PC-9 (cell line): ENCODE measurements at regions not wholly inside any gene's neighbourhood (a gene's known extent, or its start where the extent isn't known, plus 50 kb on each side); places are given as distances from the start of the nearest gene placed in this dataset.

ENCODE experiments used
- BruUV-seq: library from RNA; stranded (reverse); fragments of 400-500 nt; replicated peaks from 2 replicates; lab custom pipeline; 2021; lab: Mats Ljungman, UMichigan
- CTCF ChIA-PET: fragments of 300-600 bp; sonication (Branson Sonifier 250); formaldehyde crosslinking; loops from one replicate; lab custom pipeline; 2022; ENCODE audit warnings: antibody characterized with exemption; lab: Charles Lee
- POLR2A ChIA-PET: fragments of 300-600 bp; sonication (Branson Sonifier 250); formaldehyde crosslinking; loops from one replicate; lab custom pipeline; 2022; ENCODE audit warnings: antibody characterized with exemption; ENCODE audit not compliant: unreplicated experiment; lab: Charles Lee
- DNase-seq, 2 experiments: peaks; one replicate each; pipeline versions ENCODE4 v3.0.0 to v3.0.0-alpha.2; 2015 to 2022; ENCODE audit warnings: mixed read lengths in 1 of 2
- H2AFZ ChIP-seq: fragments of 200-600 bp; sonication (generic); 2 replicates; pipeline ENCODE4 v1.8.1; 2017; ENCODE audit warnings: antibody characterized with exemption
- H3F3A ChIP-seq: fragments of 200-600 bp; sonication (generic); 2 replicates; pipeline ENCODE4 v1.8.1; 2017; ENCODE audit warnings: antibody characterized with exemption, mild to moderate bottlenecking, low read depth; ENCODE audit not compliant: insufficient read depth
- H3K27ac ChIP-seq: fragments of 200-600 bp; sonication (generic); 2 replicates; pipeline ENCODE4 v1.6.1; 2016; ENCODE audit warnings: mixed run types
- H3K27me3 ChIP-seq: fragments of 200-600 bp; sonication (generic); 2 replicates; pipeline ENCODE4 v1.6.1; 2016; ENCODE audit warnings: low read depth, mixed run types; ENCODE audit not compliant: insufficient read depth
- H3K36me3 ChIP-seq: fragments of 200-600 bp; sonication (generic); 2 replicates; pipeline ENCODE4 v1.6.1; 2016; ENCODE audit warnings: low read depth, mixed run types
- H3K4me1 ChIP-seq: fragments of 200-600 bp; sonication (generic); replicated peaks from 2 replicates; pipeline ENCODE4 v1.6.1; 2016; ENCODE audit warnings: mixed run types; ENCODE audit not compliant: insufficient read depth
- H3K4me2 ChIP-seq: fragments of 200-600 bp; sonication (generic); 2 replicates; pipeline ENCODE4 v1.6.1; 2017; ENCODE audit warnings: mixed run types
- H3K4me3 ChIP-seq: fragments of 200-600 bp; sonication (generic); 2 replicates; pipeline ENCODE4 v1.6.1; 2016; ENCODE audit warnings: mixed run types
- H3K79me2 ChIP-seq: fragments of 200-600 bp; sonication (generic); 2 replicates; pipeline ENCODE4 v1.6.1; 2017; ENCODE audit warnings: low read depth, mixed run types
- H3K9me2 ChIP-seq: fragments of 200-600 bp; sonication (generic); 2 replicates; pipeline ENCODE4 v1.8.1; 2017; ENCODE audit warnings: mild to moderate bottlenecking; ENCODE audit not compliant: insufficient read depth
- H3K9me3 ChIP-seq: fragments of 200-600 bp; sonication (generic); 2 replicates; pipeline ENCODE4 v1.8.1; 2016; ENCODE audit warnings: low read depth; ENCODE audit not compliant: insufficient read depth
- H4K20me1 ChIP-seq: fragments of 200-600 bp; sonication (generic); 2 replicates; pipeline ENCODE4 v1.8.1; 2017; ENCODE audit not compliant: insufficient read depth
- EZH2 ChIP-seq: fragments of 200-600 bp; sonication (generic); IDR thresholded peaks from 2 replicates; pipeline ENCODE4 v1.8.0; 2017; ENCODE audit warnings: antibody characterized with exemption, low read depth
- intact Hi-C: fragments of 100-400 bp; cut with micrococcal nuclease; formaldehyde crosslinking; loops from one replicate; pipeline ENCODE4 v1.10.0; 2022; ENCODE audit not compliant: unreplicated experiment
- TF ChIP-seq, protein P1 (sequence below): fragments of 200-600 bp; sonication (generic); conservative IDR thresholded peaks from 2 replicates; pipeline ENCODE4 v1.6.1; 2017; ENCODE audit warnings: mixed run types, antibody characterized with exemption, mild to moderate bottlenecking, moderate library complexity

DNA sequence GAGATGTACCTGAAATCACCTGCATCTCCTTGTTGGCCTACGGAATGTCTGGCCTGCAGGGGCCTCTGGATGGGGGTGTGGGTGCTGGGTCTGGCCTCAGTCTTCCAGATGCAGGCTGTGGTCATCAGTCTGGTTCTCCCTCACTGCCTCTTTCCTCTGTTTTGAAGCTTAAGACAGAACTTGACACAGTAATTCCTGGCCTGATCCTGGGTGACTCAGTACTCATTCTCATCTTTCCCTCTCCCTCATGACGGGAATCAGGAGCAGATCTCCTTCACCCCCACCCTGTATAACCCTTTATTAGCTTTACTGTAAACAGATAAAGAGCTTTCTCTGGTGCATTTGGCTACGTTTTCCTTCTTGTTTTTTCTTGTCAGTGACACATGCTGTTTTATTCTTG, 89.3 kb upstream of the ADAMTS16 start:
- intact Hi-C loops = no loop called here
- H3K9me3 ChIP-seq = no peaks in the 10 kb centered on the region
- H3K4me2 ChIP-seq = no peak overlapping the region
- no peak overlapping the region for H3K27ac ChIP-seq
- no TSS peak for BruUV-seq
- ChIA-PET CTCF (no interaction called here), POLR2A (no interaction called here)
- H3K4me3 ChIP-seq = no peak overlapping the region
- H3K4me1 ChIP-seq = no peaks in the 10 kb centered on the region
- H3K79me2 ChIP-seq = no peaks in the 10 kb centered on the region
- no peaks in the 10 kb centered on the region for H3F3A ChIP-seq
- TF ChIP-seq EZH2 = no peak
- TF ChIP-seq, protein P1, sequence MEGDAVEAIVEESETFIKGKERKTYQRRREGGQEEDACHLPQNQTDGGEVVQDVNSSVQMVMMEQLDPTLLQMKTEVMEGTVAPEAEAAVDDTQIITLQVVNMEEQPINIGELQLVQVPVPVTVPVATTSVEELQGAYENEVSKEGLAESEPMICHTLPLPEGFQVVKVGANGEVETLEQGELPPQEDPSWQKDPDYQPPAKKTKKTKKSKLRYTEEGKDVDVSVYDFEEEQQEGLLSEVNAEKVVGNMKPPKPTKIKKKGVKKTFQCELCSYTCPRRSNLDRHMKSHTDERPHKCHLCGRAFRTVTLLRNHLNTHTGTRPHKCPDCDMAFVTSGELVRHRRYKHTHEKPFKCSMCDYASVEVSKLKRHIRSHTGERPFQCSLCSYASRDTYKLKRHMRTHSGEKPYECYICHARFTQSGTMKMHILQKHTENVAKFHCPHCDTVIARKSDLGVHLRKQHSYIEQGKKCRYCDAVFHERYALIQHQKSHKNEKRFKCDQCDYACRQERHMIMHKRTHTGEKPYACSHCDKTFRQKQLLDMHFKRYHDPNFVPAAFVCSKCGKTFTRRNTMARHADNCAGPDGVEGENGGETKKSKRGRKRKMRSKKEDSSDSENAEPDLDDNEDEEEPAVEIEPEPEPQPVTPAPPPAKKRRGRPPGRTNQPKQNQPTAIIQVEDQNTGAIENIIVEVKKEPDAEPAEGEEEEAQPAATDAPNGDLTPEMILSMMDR = no peak
- H2AFZ ChIP-seq = no peak overlapping the region
- no peaks in the 10 kb centered on the region for H4K20me1 ChIP-seq
- H3K36me3 ChIP-seq = no peaks in the 10 kb centered on the region
- no peak for DNase-seq
- H3K27me3 ChIP-seq = peaks cover 91% of the 10 kb centered on the region
- H3K9me2 ChIP-seq = no peaks in the 10 kb centered on the region

DNA sequence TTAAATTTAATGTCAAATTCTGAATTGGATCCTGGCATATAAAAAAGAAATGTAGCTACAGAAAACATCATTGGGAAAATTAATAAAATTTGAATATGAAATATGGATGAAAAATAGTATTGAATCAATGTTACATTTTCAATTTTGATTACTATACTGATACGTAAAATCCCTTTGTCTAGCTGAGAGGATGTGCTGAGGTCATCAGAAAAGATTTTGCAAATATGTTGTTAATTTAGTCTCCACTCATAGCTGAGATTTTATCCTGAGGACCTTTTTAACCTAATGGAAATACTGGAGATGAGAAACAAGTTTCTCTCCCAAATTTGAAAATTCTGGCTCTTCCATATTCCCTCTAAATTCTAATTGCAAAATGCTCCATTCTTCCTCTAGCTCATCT, 84.4 kb upstream of the ADAMTS16 start:
- Histone ChIP-seq H3K27me3 (peaks cover 88% of the 10 kb centered on the region), H3K9me2 (peaks cover 4% of the 10 kb centered on the region; the same call in 1 of the 2 replicates), H3K79me2 (no peaks in the 10 kb centered on the region), H2AFZ (no peak overlapping the region), H3K4me2 (no peak overlapping the region), H3K4me1 (no peaks in the 10 kb centered on the region), H3K4me3 (no peak overlapping the region), H4K20me1 (no peaks in the 10 kb centered on the region), H3K36me3 (no peaks in the 10 kb centered on the region), H3K27ac (no peak overlapping the region), H3K9me3 (no peaks in the 10 kb centered on the region), H3F3A (no peaks in the 10 kb centered on the region)
- no TSS peak for BruUV-seq
- no peak for DNase-seq
- POLR2A ChIA-PET = no interaction called here
- intact Hi-C loops = no loop called here
- TF ChIP-seq, protein P1 = no peak
- TF ChIP-seq EZH2 = no peak
- CTCF ChIA-PET = no interaction called here

DNA sequence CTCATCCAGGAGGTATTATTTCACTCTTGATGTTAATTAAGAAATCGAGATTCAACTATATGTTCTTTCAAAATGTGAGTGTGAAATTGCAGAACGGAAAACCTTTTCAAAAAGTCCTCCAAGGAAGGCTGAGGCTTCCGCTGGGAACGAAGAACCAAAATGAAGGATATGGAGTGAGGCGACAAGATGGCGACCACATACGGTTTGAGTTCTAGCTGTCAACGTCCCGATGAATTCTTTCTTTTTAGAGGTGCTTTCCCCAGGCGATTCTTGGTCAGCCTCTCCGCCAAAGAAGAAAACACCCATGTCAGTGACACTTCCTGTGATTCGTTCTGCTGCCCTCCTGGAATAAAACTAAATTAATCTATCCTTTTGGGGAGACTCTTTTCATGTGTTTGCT, 78.3 kb upstream of the ADAMTS16 start:
- no peak for DNase-seq
- CTCF ChIA-PET = no interaction called here
- Histone ChIP-seq H3K4me1 (no peaks in the 10 kb centered on the region), H4K20me1 (no peaks in the 10 kb centered on the region), H2AFZ (no peak overlapping the region), H3K4me3 (no peak overlapping the region), H3K9me3 (no peaks in the 10 kb centered on the region), H3K36me3 (no peaks in the 10 kb centered on the region), H3K27me3 (peaks cover 89% of the 10 kb centered on the region), H3F3A (no peaks in the 10 kb centered on the region), H3K4me2 (no peak overlapping the region), H3K9me2 (peaks cover 4% of the 10 kb centered on the region; the same call in 1 of the 2 replicates), H3K79me2 (no peaks in the 10 kb centered on the region), H3K27ac (no peak overlapping the region)
- intact Hi-C loops = no loop called here
- POLR2A ChIA-PET = no interaction called here
- TF ChIP-seq, protein P1 = no peak
- TF ChIP-seq EZH2 = no peak
- BruUV-seq = no TSS peak
